Cardiac septum (tissue), 1 donor: ENCODE measurements at regions not wholly inside any gene's neighbourhood (a gene's known extent, or its start where the extent isn't known, plus 50 kb on each side); places are given as distances from the start of the nearest gene placed in this dataset.

Source experiments
- DNase-seq: peaks from one replicate; pipeline ENCODE4 v3.0.0-alpha.2; 2020; ENCODE audit warnings: low spot score
- intact Hi-C: fragments of 100-400 bp; cut with DNase I; formaldehyde crosslinking; loops from one replicate; pipeline ENCODE4 v1.14.0; 2022
- donor health status: DM: no; HTN: no; CAD: no.

DNA sequence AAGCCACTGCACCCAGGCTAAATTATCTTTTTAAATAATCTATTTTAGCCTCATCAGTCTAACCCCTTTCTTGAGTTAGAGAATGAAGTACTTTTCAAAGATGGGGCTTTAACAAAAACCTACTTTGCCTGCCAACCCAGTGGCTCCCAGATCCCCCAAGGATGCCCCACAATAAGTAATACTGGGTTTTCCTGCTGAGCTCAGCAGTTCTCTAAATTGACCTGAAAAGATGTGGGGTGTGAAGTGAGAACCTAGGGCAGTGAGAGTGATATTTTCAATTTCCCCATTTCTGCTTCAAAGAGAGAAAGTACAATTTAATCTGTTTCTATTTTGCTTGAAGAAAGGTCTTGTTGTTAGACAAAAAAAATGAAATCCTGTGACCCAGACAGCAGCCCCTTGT is 318.5 kb upstream of the UMPS start:
- intact Hi-C loops: no loop called here
- DNase-seq: no peak

DNA sequence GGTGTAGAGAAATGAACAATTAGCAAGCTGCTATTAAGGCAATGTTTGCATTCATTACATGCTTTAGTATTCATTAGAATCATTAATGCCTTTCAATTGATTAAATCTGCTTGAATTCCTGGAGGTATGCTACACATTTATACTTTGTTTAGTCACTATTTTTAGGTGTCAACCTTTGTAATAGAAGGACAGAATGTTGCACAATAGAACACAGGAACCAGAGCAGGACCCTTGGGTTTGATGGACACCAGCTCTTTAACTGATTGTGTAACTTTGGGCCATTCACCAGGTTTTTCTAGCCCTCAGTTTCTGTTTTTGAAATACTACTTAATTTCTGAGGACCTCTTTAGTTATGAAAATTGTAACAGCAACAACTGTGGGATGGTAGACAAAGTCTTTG is 317.6 kb upstream of the UMPS start:
- DNase-seq: no peak
- intact Hi-C loops: no loop called here

DNA sequence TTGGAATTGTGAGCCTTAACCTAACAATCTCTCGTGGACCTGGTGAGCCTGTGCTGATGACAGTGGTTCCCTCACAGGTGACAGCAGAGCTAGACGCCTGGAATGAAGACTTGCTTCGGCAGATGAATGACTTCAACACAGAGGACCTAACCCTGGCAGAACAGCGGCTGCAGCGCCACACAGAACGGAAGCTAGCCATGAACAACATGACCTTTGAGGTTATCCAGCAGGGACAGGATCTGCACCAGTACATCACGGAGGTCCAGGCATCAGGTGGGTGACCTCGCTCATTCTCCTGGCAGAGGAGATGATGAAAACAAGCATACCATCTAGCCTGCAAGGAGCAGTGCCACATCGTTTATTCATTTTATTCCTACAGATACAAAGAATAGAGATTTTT is 316.9 kb upstream of the UMPS start:
- DNase-seq: no peak
- intact Hi-C loops: no loop called here

DNA sequence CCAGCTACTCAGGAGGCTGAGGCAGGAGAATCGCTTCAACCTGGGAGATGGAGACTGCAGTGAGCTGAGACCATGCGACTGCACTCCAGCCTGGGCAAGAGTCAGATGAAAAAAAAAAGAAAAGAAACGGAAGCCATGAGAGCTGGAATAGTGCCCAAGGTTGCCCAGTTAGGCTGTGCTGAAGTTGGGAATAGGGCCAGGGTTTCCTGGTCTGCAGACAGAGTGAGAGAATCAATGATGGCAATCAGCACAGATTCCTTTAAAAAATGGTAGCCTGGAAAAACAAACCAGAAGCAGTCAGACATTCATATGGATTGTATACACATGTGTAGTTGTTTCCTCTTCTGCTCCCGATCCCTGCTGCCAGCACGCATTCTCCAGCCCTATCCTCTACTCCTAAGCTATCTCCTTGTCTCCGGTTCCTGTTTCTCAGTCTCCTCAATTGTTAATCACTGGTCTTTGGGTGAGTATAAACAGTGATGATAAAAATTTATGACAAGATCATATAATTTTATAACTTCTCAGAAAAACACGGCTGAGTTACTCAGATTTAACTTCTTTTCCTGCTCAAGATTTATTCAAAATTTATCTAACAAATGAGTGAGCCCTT is 316.2 kb upstream of the UMPS start:
- DNase-seq: no peak
- intact Hi-C loops: no loop called here

DNA sequence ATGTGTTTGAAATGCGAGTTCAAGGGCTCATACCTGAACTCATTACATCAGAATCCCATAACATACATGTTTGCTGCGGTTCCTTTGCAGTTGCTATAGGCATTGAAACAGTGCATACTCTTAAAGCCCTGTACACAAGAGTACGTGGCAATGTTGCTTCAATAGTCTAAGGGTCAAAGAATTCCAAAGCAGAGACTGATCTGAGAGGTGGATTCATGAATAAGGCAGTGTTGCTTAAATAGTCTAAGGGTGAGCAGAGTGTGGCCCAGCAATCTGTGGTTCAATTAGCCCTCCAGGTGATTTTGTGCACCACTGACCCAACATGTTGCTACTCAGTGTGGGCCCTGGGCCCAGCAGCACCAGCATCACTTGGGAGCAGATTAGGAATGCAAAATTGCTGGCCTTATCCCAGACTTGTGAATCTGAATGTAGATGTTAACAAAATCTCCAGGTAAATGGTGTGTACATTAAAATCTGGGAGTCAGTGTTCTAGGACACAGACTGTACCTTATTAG is 314.7 kb upstream of the UMPS start:
- DNase-seq: no peak
- intact Hi-C loops: loop anchor here (5.0 kb wide), 1 partner anchor 53 kb away; no protein-coding TSS in a partner anchor

DNA sequence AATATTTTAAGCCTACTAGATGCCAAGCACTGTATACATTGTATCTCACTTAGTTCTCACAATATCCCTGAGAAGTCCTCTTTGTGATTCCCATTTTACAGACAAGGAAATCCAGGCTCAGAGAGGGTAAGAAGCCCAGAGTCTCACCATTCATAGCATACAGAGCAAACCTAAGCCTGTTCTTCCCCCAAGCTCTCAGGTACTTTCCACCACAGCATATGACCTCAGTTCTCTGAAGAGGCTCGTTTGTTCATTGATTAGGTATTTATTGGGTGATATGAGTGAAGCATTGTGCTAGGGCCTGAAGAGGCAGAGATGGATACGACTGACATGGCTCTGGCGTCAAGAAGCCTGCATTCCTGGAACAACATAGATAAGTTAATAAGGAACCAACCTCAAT is 310.9 kb upstream of the UMPS start:
- no peak for DNase-seq
- intact Hi-C loops: loop anchor here (5.0 kb wide), 1 partner anchor 57 kb away; no protein-coding TSS in a partner anchor

DNA sequence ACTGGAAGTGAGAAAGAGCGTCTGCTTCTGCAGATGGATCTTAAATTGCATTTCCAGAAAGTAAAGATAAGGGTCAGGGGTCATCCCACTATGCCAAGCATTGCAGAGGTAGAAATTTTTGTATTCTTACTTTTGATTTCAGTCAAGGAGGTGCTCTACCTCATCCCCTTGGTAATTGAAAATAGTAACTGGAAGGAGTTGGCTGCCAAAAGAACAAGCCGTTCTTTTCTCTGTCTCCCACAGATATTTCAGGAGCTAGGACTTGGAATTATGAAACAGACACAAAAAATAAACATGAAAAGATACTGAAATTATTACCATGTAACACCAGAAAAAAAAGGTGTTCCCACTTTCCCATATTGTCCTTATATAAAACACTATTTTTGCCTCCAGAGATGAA is 309.9 kb upstream of the UMPS start:
- DNase-seq: no peak
- intact Hi-C loops: no loop called here

DNA sequence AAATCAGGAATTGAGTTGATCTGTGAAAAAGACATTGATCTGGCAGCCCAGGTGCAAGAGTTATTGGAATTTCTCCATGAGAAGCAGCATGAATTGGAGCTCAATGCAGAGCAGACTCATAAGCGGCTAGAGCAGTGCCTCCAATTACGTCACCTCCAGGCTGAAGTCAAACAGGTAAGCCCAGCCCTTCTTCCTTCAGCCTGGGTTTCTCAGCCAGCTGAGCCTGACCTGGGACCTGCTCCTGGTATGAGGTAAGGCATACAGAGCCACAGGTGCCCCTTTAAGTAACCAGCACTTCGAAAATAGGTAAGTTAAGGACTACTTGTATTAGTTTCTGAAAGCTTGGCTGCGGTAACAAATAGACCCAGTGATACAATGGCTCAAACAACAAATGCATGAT is 307.4 kb upstream of the UMPS start:
- DNase-seq: no peak
- intact Hi-C loops: no loop called here

DNA sequence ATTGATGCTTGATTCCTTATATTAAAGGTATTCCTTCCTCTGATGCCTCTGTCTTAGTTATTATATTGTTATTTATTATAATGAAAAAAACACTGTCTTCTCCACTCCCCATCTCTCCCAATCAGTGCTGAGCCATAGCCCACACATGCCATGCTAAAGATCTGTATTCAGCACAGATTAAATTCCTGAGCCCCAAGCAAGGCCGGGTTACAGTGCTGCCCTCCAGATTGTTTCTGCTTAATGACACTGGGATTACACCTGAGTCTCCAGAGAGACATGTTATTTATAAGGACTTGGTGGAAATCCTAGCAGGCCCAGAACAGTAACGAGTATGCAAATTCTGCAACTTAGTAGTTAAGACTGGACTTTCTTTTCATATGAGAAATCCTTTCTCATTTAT is 305.9 kb upstream of the UMPS start:
- intact Hi-C loops: no loop called here
- DNase-seq: no peak

DNA sequence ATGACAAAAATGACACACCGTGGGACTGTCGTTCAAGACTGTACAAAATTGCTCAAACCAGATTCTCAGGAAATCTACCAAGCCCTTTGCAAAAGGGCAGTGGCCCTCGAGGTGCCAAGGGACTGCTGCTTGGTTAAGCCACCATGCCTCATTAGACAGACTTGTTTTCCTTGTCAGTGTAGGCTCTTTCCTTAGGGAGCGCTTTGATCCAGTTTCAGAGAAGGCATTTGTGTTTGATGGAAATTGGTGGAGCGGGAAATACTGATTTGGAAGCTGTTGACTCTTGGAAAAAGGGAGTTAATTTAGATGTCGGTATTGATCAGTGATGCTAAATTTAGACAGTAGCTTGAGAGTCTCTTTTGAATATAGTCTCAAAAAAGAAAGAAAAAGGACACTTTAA is 304.3 kb upstream of the UMPS start:
- DNase-seq: no peak
- intact Hi-C loops: no loop called here

DNA sequence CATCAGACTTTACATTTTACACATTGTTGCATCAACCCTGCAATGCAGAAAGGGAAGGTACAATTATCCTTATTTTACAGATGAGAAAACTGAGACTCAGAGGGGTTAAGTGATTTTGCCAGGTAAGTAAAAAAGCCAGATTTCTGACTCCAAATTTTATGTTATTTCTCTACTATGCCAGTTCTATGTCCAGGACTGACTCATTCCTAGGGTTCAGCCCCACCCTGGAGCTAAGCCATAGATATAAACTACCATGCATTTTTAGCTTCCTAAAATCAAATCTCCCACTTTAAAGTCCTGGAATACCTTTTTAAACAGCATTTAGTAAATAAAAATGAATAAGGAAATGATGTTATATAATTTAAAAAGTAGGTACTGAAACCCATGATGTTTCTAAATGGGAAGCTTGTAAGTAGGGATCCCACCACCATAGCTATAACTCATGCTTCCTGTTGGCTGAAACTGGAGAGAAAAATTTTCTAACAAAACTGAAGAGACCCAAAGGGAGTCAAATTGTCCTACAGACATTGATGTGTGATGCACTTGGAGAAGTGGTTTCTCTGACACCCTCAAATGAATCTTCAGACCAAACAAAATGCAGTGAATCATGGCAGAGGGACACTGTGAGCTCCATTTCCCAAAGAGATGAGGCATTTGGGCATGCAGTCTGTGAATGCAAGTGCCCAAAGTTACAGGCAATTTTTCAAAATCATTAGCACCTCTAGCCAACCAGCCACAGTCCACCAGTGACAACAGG is 301.7 kb upstream of the UMPS start:
- intact Hi-C loops: no loop called here
- no peak for DNase-seq

DNA sequence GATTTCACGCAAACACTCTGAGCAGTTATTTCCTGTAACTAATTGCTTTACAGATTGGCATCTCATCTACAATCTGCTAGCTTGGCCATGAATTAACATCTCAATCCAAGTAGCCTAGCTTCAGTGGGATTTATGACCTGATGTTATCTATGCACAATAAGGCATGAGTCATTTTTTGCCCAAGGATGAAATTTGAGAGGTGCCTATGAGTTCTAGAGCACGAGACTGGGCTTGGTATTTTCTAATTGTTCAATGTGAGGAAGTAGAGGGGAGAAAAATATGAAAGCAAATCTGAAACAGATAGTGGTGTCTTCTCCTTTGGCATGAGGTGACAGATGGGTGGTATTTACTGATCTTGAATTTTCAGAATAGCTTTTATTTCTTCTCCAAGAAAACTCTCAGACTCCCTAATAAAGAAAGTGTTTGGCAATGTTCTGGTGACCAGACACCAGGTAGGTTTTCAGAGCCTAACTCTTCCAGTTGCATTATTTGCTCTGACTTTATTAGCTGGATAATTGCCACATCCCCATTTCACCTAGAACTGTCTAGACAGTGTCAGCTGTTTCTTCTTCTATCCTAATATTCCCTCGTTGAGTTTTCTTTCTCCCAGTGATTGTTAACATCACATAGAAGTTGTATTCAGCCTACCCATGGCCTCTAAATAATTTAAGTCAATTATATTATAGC is 301.0 kb upstream of the UMPS start:
- no peak for DNase-seq
- intact Hi-C loops: no loop called here

DNA sequence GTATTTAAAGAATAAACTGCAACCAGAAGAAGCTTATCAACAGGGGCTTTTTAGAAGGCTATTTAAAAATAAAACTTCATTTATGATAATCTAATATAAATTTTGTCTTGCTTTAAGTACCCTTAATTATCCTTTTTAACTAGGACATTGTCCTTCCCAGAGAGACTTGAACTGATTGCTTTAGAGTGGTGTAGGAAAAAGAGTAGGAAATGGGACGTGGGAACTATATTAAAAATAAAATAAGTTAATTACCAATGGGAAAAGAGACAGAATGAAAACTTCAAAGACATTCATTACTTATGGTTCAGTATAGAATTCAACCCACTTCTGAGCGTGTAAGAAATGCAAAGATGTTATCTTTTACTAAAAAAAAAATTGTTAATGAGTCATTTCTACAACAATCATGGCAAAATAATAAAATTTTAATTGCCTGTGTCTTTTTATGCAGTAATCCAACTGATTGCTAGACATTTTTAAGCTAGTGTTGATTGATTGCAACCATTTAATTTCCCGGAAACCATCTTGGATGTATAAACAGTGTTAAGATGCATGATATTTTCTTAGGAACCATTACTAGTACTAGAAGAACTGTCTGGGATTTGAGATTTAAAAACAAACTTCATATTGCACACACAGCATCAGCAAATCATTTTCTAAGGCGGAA is 298.8 kb upstream of the UMPS start:
- DNase-seq: no peak
- intact Hi-C loops: no loop called here

DNA sequence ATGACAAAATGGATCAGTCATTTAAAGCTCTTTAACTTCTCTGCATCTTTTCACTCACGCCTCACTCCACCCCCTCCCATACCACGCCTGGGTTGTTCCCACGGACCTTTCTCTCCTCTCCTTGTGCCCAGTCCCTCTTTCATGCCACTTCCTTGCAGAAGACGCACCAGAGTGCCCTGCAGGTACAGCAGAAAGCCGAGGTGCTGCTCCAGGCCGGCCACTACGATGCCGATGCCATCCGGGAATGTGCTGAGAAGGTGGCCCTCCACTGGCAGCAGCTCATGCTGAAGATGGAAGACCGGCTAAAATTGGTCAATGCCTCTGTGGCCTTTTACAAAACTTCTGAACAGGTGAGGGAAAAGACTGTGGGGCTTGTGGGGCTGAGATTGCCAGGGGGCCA is 296.1 kb upstream of the UMPS start:
- DNase-seq: no peak
- intact Hi-C loops: no loop called here

DNA sequence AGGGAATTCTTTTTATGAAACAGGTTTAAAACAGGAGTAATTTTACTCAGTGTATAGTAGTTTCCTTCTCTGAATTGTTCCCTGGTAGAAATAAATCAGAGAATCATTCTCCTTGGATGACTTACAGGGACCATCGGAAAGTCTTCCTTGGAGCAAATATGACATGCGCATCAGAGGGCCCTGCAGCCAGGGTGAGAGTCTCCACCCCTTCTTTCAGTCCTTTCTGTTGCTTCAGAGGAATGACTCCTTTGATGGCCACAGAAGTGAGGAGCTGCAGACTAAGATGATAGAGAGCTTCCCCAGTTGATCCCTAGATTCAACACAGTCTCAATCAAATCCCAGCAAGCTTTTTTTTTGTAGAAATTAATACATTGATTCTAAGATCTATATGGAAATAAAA is 294.8 kb upstream of the UMPS start:
- intact Hi-C loops: no loop called here
- no peak for DNase-seq

DNA sequence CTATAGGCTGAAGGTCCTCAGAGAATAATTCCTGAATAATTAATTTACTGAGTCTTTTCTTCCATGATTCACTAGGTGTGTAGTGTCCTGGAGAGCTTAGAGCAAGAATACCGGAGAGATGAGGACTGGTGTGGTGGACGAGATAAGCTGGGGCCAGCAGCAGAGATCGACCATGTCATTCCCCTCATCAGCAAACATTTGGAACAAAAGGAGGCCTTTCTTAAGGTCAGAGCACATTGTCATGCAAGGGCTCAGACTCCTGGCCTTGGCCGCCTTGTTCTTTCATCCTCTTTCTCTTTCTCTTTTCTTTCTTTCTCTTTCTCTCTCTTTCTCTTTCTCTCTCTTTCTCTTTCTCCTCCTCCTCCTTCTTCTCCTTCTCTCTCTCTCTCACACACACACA is 291.4 kb upstream of the UMPS start:
- no peak for DNase-seq
- intact Hi-C loops: no loop called here

DNA sequence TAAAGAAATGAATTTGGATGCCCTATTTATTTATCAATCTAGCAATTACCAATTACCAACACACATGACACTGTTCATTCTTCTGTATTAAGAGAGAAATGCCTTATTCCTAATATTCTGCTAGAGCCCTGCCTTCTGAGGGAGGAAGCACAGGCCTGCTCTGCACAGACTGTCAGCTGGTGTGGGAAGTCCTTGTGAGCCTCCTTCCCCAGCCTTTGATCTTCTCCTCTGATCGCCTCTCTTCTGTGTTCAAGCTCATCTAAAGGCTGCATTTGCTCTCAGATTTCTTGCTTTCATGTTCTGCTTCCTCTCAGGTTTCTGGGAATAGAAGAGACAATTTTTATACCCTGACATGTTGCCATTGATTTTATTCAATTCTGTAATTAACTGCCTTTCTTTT is 290.6 kb upstream of the UMPS start:
- no peak for DNase-seq
- intact Hi-C loops: no loop called here

DNA sequence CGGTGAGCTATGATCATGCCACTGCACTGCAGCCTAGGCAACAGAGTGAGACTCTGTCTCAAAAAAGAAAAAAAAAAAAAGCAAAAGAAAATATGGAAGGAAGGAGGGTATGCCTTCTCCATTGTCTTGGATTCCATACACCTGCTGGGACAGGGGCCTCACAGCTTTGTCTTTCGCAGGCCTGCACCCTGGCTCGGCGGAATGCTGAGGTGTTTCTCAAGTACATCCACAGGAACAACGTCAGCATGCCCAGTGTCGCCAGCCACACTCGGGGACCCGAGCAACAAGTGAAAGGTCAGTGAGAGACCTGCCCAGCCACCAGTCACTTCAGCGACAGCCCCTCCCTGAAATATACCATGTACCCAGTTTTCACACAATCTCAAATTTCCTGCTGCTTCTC is 288.5 kb upstream of the UMPS start:
- DNase-seq: no peak
- intact Hi-C loops: no loop called here

DNA sequence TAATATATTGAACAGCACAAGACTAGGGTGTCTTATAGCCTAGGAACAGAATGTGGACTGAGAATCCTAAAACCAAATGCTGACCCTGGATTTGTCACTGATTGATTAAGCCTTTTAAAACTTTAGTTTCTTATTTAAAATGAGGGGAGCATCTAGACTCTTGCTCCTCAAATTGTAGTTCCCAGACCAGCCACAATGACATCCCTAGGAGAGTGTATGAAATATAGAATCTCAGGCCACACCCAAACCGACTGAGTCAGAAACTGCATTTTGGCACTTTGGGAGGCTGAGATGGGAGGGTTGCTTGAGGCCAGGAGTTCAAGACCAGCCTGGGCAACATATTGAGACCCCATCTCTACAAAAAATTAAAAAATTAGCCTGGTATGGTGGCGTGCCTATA is 287.8 kb upstream of the UMPS start:
- intact Hi-C loops: no loop called here
- no peak for DNase-seq

DNA sequence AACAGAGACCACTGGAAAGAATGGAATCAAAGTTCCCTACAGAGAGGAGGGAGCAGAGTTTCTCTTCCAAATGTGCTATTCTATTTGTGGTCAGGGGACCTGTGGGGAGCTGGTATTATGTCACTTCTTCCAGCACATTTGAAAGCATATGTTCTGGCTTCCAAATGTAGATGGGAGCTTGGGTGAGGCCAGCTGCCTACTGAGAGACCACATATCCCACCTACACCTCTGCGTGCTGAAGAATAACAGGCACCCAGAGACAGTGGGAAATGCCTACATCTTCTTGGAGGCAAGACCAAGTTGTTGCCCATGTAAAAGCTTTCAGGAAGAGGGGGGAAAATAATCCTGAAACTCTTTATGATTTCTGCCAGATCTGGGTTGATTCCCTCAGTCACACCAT is 286.8 kb upstream of the UMPS start:
- intact Hi-C loops: no loop called here
- no peak for DNase-seq
